ENCODE measurements at regions not wholly inside any gene's neighbourhood (a gene's known extent, or its start where the extent isn't known, plus 50 kb on each side); places are given as distances from the start of the nearest gene placed in this dataset.

DNA sequence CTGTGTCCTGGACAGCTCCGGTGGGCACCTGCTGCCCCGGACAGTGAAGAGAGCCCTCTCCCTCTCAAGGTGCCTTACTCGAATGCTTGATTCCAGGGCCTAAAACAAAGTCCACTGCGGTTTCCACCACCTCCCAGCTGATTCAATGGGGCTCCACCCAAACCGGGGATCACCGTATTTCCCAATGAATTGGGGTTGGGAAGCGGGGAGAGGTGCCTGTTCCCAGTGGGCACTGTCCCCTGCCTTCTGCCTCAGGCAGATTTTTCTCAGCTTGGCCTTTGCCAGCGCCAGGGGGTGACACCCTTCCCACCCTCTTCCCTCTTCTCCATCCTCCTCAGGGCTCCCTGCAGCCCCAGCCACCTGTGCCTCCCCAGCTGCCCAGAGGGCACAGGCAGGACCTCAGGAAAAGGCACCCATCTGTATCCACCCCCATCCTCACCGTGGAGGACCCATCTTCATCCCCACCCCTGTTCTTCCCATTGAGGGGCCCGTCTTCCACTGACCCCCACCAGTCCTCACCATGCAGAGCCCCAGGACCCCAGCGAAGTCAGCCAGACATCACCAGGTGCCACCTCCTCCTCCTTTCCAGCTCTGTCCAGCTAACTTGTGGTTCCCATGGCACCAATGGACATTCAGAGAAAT is 66.7 kb upstream of the HPCAL1 start:
- H3K4me1 ChIP-seq (replicated peaks in 1 of 2) = no peaks in the 10 kb centered on the region
- H3K27ac ChIP-seq = no peak overlapping the region
- TF ChIP-seq POLR2A (IDR thresholded peaks at IDR 0.05) = no peak
- TF ChIP-seq, protein P1, sequence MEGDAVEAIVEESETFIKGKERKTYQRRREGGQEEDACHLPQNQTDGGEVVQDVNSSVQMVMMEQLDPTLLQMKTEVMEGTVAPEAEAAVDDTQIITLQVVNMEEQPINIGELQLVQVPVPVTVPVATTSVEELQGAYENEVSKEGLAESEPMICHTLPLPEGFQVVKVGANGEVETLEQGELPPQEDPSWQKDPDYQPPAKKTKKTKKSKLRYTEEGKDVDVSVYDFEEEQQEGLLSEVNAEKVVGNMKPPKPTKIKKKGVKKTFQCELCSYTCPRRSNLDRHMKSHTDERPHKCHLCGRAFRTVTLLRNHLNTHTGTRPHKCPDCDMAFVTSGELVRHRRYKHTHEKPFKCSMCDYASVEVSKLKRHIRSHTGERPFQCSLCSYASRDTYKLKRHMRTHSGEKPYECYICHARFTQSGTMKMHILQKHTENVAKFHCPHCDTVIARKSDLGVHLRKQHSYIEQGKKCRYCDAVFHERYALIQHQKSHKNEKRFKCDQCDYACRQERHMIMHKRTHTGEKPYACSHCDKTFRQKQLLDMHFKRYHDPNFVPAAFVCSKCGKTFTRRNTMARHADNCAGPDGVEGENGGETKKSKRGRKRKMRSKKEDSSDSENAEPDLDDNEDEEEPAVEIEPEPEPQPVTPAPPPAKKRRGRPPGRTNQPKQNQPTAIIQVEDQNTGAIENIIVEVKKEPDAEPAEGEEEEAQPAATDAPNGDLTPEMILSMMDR (IDR thresholded peaks at IDR 0.05) = no peak
- H3K9me3 ChIP-seq (replicated peaks in 1 of 3) = no peaks in the 10 kb centered on the region
- H3K36me3 ChIP-seq (replicated peaks in 1 of 2) = no peaks in the 10 kb centered on the region
- DNase-seq = no peak
- intact Hi-C loops (cut with DNase I) = no loop called here
- WGBS, 4 donors = 78 to 84% (median 80%) methylated on average over 7 to 11 of the region's 11 CpGs
- no peaks in the 10 kb centered on the region for H3K27me3 ChIP-seq
- H3K4me3 ChIP-seq = no peak overlapping the region

DNA sequence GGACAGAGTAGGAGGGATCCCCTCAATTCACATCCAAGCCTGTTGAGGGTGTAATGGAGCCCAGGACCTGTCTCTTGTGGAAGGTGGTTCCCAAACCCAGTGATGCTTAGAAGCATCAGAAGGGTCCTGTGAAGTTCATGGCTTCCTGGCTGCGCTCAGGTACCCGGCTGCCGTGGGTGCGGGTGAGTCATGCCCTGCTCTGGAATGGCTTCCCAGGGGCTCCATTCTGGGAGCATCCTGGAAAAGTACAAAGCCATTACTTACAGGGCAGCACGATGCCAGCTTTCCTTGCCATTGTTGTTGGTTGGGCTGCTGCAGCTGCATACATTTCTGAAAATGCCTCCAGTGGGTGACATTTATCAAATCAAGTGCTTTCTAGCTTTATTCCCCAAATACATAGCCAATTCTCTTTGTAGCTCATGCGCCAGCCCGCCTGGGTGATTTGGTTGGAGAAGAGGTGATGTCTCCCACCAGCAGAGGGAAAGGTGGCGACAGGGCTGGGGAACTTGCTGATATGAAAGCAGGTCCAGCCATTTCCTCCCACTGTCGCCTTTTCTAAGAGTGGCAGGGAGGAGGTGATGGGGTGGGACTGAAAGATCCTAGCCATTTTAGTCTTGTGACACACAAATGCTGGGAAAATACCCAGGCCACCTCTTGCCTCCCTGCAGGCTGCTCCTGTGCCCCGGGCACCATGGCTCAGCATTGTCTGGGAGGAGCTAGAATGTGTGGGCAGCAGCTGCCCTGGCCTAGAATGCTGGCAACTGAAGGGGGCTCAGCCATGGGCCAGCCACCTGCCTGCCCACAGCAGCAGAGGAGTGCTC is 65.9 kb upstream of the HPCAL1 start:
- H3K4me1 ChIP-seq (replicated peaks in 1 of 2) = no peaks in the 10 kb centered on the region
- H3K36me3 ChIP-seq (replicated peaks in 1 of 2) = no peaks in the 10 kb centered on the region
- no peak for DNase-seq
- H3K27me3 ChIP-seq = no peaks in the 10 kb centered on the region
- intact Hi-C loops (cut with DNase I) = no loop called here
- no peaks in the 10 kb centered on the region for H3K9me3 ChIP-seq (replicated peaks in 1 of 3)
- no peak overlapping the region for H3K27ac ChIP-seq
- no peak overlapping the region for H3K4me3 ChIP-seq
- no peak for TF ChIP-seq POLR2A (IDR thresholded peaks at IDR 0.05)
- WGBS, 4 donors = 68 to 78% (median 72%) methylated on average over 7 to 10 of the region's 10 CpGs

- no peaks in the 10 kb centered on the region for H3K9me3 ChIP-seq (replicated peaks in 1 of 3)
- WGBS, 4 donors = 78 to 80% (median 78%) methylated on average over 13 to 28 of the region's 28 CpGs
- H3K27ac ChIP-seq = no peak overlapping the region
- no peaks in the 10 kb centered on the region for H3K27me3 ChIP-seq
- TF ChIP-seq POLR2A (IDR thresholded peaks at IDR 0.05) = no peak
- TF ChIP-seq, protein P1 (IDR thresholded peaks at IDR 0.05) = no peak
- peak in 2 of 7 donors; percentile 47 to 64 for DNase-seq
- intact Hi-C loops (cut with DNase I) = no loop called here
- H3K4me3 ChIP-seq = no peak overlapping the region
- H3K4me1 ChIP-seq (replicated peaks in 1 of 2) = no peaks in the 10 kb centered on the region
- H3K36me3 ChIP-seq (replicated peaks in 1 of 2) = no peaks in the 10 kb centered on the region
These were observed 65.0 kb upstream of the HPCAL1 start for GRCh38 chr2:10237392-10238321.

DNA sequence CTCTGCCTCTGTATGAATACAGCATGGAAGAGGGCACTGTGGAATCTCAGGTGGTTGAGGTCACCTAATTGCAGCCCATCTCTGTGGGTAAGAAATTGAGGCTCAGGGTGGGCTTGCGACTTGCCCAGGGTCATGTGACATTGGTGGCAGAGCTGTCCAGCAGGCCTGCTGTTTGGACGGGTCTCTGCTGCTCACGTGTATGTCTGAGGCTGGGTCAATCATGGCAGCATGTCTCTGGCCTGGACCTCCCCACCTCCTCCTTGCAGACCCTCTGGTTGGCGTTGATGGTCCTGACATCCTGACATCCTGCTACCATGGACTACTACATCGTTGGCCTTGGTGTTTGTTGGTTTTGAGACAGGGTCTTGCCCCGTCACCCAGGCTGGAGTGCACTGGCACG is 64.3 kb upstream of the HPCAL1 start:
- WGBS, 4 donors = 80 to 95% (median 88%) methylated on average over 3 to 7 of the region's 7 CpGs
- no peak overlapping the region for H3K27ac ChIP-seq
- no peak overlapping the region for H3K4me3 ChIP-seq
- no peaks in the 10 kb centered on the region for H3K27me3 ChIP-seq
- no peaks in the 10 kb centered on the region for H3K9me3 ChIP-seq (replicated peaks in 1 of 3)
- intact Hi-C loops (cut with DNase I) = no loop called here
- H3K36me3 ChIP-seq (replicated peaks in 1 of 2) = no peaks in the 10 kb centered on the region
- TF ChIP-seq, protein P1 (IDR thresholded peaks at IDR 0.05) = no peak
- no peak for TF ChIP-seq POLR2A (IDR thresholded peaks at IDR 0.05)
- DNase-seq = no peak
- H3K4me1 ChIP-seq (replicated peaks in 1 of 2) = no peaks in the 10 kb centered on the region

All from adrenal gland (tissue), 9 donors.